ENCODE measurements at regions not wholly inside any gene's neighbourhood (a gene's known extent, or its start where the extent isn't known, plus 50 kb on each side); places are given as distances from the start of the nearest gene placed in this dataset.

DNA sequence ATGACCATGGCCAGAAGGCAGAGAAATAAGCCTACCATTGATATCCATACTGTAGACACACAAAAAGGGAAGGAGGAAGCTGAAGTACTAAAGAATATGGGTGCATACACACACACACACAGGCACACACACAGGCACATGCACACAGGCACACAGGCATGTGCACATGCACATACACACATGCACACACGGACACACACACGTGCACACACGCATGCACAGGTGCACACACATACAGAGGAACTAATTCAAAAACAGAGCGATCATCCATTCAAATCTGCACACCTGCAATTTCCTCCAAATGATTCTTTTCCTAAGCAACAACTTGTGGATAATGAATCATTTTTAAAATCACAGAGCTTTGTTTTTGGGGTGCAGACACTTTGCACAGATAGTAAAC is 166.7 kb upstream of the ADARB2 start:
- TF ChIP-seq, protein P1, sequence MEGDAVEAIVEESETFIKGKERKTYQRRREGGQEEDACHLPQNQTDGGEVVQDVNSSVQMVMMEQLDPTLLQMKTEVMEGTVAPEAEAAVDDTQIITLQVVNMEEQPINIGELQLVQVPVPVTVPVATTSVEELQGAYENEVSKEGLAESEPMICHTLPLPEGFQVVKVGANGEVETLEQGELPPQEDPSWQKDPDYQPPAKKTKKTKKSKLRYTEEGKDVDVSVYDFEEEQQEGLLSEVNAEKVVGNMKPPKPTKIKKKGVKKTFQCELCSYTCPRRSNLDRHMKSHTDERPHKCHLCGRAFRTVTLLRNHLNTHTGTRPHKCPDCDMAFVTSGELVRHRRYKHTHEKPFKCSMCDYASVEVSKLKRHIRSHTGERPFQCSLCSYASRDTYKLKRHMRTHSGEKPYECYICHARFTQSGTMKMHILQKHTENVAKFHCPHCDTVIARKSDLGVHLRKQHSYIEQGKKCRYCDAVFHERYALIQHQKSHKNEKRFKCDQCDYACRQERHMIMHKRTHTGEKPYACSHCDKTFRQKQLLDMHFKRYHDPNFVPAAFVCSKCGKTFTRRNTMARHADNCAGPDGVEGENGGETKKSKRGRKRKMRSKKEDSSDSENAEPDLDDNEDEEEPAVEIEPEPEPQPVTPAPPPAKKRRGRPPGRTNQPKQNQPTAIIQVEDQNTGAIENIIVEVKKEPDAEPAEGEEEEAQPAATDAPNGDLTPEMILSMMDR (IDR thresholded peaks at IDR 0.05): no peak
- TF ChIP-seq POLR2A (IDR thresholded peaks at IDR 0.05): no peak
- no peak for TF ChIP-seq POLR2AphosphoS5 (IDR thresholded peaks at IDR 0.05)
